ENCODE measurements at regions not wholly inside any gene's neighbourhood (a gene's known extent, or its start where the extent isn't known, plus 50 kb on each side); places are given as distances from the start of the nearest gene placed in this dataset.

- Mint-ChIP-seq H3K4me1 (ENCODE audit: insufficient read depth, unreplicated experiment) (no peaks in the 10 kb centered on the region), H3K27ac (ENCODE audit: low read depth, unreplicated experiment) (no peak overlapping the region), H3K9me3 (ENCODE audit: unreplicated experiment) (no peaks in the 10 kb centered on the region), H3K4me3 (ENCODE audit: unreplicated experiment) (no peak overlapping the region), H3K36me3 (ENCODE audit: insufficient read depth, unreplicated experiment) (peaks cover 6% of the 10 kb centered on the region), H3K27me3 (ENCODE audit: insufficient read depth, unreplicated experiment) (peaks cover 32% of the 10 kb centered on the region)
- peak; percentile 73 for DNase-seq (ENCODE audit: unreplicated experiment)
- ChIA-PET CTCF (interaction anchor here (0.5 to 3.2 kb wide), 20 partner anchors 8 to 1722 kb away, joined by 3 to 8 read pairs (median 3); no protein-coding TSS in a partner anchor), POLR2A (no interaction called here)
- intact Hi-C loops (cut with micrococcal nuclease): loop anchor here (2.0 kb wide), 2 partner anchors 766 to 898 kb away; no protein-coding TSS in a partner anchor
- peak; percentile 89 for TF ChIP-seq CTCF (IDR thresholded peaks at IDR 0.05; ENCODE audit: unreplicated experiment)
- no TSS peak for BruUV-seq (replicated peaks)
Observed at GRCh38 chr15:85858586-85859375, 64.1 kb upstream of the KLHL25 start.

GRCh38 chr15:85859671-85860070 lies 64.9 kb upstream of the KLHL25 start:
- Mint-ChIP-seq H3K27ac (ENCODE audit: low read depth, unreplicated experiment) (no peak overlapping the region), H3K4me3 (ENCODE audit: unreplicated experiment) (no peak overlapping the region), H3K36me3 (ENCODE audit: insufficient read depth, unreplicated experiment) (peaks cover 6% of the 10 kb centered on the region), H3K9me3 (ENCODE audit: unreplicated experiment) (no peaks in the 10 kb centered on the region), H3K4me1 (ENCODE audit: insufficient read depth, unreplicated experiment) (no peaks in the 10 kb centered on the region), H3K27me3 (ENCODE audit: insufficient read depth, unreplicated experiment) (peaks cover 32% of the 10 kb centered on the region)
- TF ChIP-seq CTCF (IDR thresholded peaks at IDR 0.05; ENCODE audit: unreplicated experiment): no peak
- ChIA-PET CTCF (interaction anchor here (0.6 to 3.2 kb wide), 10 partner anchors 11 to 556 kb away, joined by 3 to 8 read pairs (median 4); no protein-coding TSS in a partner anchor), POLR2A (interaction anchor here (0.6 kb wide), 1 partner anchor 309 kb away, joined by 3 read pairs; no protein-coding TSS in a partner anchor)
- intact Hi-C loops (cut with micrococcal nuclease): loop anchor here (2.0 to 10.0 kb wide), 3 partner anchors 765 to 1175 kb away; no protein-coding TSS in a partner anchor
- no TSS peak for BruUV-seq (replicated peaks)
- no peak for DNase-seq (ENCODE audit: unreplicated experiment)

- CTCF ChIA-PET: interaction anchor here (0.6 to 3.2 kb wide), 11 partner anchors 10 to 882 kb away, joined by 3 to 8 read pairs (median 3); no protein-coding TSS in a partner anchor
- no peak for TF ChIP-seq CTCF (IDR thresholded peaks at IDR 0.05; ENCODE audit: unreplicated experiment)
- H3K36me3 Mint-ChIP-seq (ENCODE audit: insufficient read depth, unreplicated experiment): peaks cover 6% of the 10 kb centered on the region
- intact Hi-C loops (cut with micrococcal nuclease): loop anchor here (10.0 kb wide), 1 partner anchor 1174 kb away; no protein-coding TSS in a partner anchor
- no peak overlapping the region for H3K27ac Mint-ChIP-seq (ENCODE audit: low read depth, unreplicated experiment)
- no peaks in the 10 kb centered on the region for H3K9me3 Mint-ChIP-seq (ENCODE audit: unreplicated experiment)
- H3K4me3 Mint-ChIP-seq (ENCODE audit: unreplicated experiment): no peak overlapping the region
- BruUV-seq (replicated peaks): no TSS peak
- H3K4me1 Mint-ChIP-seq (ENCODE audit: insufficient read depth, unreplicated experiment): no peaks in the 10 kb centered on the region
- no peak for DNase-seq (ENCODE audit: unreplicated experiment)
- POLR2A ChIA-PET: no interaction called here
- peaks cover 38% of the 10 kb centered on the region for H3K27me3 Mint-ChIP-seq (ENCODE audit: insufficient read depth, unreplicated experiment)
Observed at GRCh38 chr15:85860394-85861161, 65.9 kb upstream of the KLHL25 start.

Measured in MCF 10A (cell line).